IMR-90 (cell line): ENCODE measurements at regions not wholly inside any gene's neighbourhood (a gene's known extent, or its start where the extent isn't known, plus 50 kb on each side); places are given as distances from the start of the nearest gene placed in this dataset.

Experiments used
- CHD1 ChIP-seq: IDR thresholded peaks from 2 replicates; pipeline ENCODE4 v1.6.1; 2012; ENCODE audit warnings: low read depth, low read length, improper control_type of control experiment
- CTCF ChIP-seq: conservative IDR thresholded peaks from 2 replicates; pipeline ENCODE4 v1.5.1; 2012; ENCODE audit warnings: mild to moderate bottlenecking, low read depth, low read length, improper control_type of control experiment
- MAFK ChIP-seq: IDR thresholded peaks from 2 replicates; pipeline ENCODE4 v1.6.1; 2012; ENCODE audit warnings: low read depth, low read length, improper control_type of control experiment
- MAZ ChIP-seq: IDR thresholded peaks from 2 replicates; pipeline ENCODE4 v1.6.1; 2012; ENCODE audit warnings: low read depth, mild to moderate bottlenecking, low read length, improper control_type of control experiment, moderate library complexity, borderline replicate concordance
- MXI1 ChIP-seq: IDR thresholded peaks from 2 replicates; pipeline ENCODE4 v1.6.1; 2012; ENCODE audit warnings: low read depth, mild to moderate bottlenecking, low read length, moderate library complexity, borderline replicate concordance
- POLR2A ChIP-seq: IDR thresholded peaks from 2 replicates; pipeline ENCODE4 v1.6.1; 2012; ENCODE audit warnings: mild to moderate bottlenecking, low read depth, low read length
- RCOR1 ChIP-seq: IDR thresholded peaks from 2 replicates; pipeline ENCODE4 v1.6.1; 2012; ENCODE audit warnings: mild to moderate bottlenecking, low read length, improper control_type of control experiment; ENCODE audit not compliant: insufficient replicate concordance
- RFX5 ChIP-seq: IDR thresholded peaks from 2 replicates; pipeline ENCODE4 v1.8.0; 2012; ENCODE audit warnings: low read depth, mild to moderate bottlenecking, low read length, moderate library complexity
- TF ChIP-seq, protein P1 (sequence below): fragments of 150-350 bp; IDR thresholded peaks from 2 replicates; pipeline ENCODE4 v1.6.1; 2017; ENCODE audit warnings: mild to moderate bottlenecking, antibody characterized with exemption, low read length, low read depth

DNA sequence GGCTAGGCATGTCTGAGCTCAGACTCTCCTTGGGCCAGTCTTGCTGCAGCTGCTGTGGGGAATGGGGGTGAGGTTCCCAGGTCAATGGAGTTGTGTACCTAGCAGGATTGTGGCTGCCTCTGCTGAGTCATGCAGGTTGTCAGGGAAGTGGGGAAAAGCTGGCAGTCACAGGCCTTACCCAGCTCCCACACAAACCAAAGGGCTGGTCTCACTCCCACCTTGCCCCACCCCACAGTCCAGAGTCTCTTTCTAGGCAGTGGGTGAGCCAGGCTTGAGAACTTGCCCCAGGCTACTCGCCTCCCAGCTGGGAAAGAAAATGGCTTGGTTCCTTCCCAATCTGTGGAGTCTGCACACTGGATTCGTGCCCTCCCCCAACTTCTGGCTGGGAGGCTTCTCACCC, 65.7 kb downstream of the SCP2D1 start:
- TF ChIP-seq MXI1 (no peak), CTCF (no peak), MAZ (no peak), CHD1 (no peak), RFX5 (no peak), RCOR1 (no peak), POLR2A (no peak), MAFK (no peak)
- TF ChIP-seq, protein P1, sequence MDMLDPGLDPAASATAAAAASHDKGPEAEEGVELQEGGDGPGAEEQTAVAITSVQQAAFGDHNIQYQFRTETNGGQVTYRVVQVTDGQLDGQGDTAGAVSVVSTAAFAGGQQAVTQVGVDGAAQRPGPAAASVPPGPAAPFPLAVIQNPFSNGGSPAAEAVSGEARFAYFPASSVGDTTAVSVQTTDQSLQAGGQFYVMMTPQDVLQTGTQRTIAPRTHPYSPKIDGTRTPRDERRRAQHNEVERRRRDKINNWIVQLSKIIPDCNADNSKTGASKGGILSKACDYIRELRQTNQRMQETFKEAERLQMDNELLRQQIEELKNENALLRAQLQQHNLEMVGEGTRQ, result no peak
